Progenitor cell of endocrine pancreas (in vitro differentiated cells): ENCODE measurements at regions not wholly inside any gene's neighbourhood (a gene's known extent, or its start where the extent isn't known, plus 50 kb on each side); places are given as distances from the start of the nearest gene placed in this dataset.
"Not testable (repeated sequence)": the region's sequence is repeated elsewhere in the genome, so short reads cannot be mapped to it uniquely, and the experiment has no call there.

Source experiments
- DNase-seq: peaks from one replicate; pipeline ENCODE4 v3.0.0; 2021; ENCODE audit warnings: low spot score; ENCODE audit not compliant: unreplicated experiment
- H3K27ac Mint-ChIP-seq: 2 replicates; pipeline ENCODE4 v1.8.0; 2021; ENCODE audit warnings: mild to moderate bottlenecking, moderate library complexity, mixed read lengths
- H3K27me3 Mint-ChIP-seq: 2 replicates; pipeline ENCODE4 v1.8.0; 2021; ENCODE audit warnings: mixed read lengths
- H3K36me3 Mint-ChIP-seq: 2 replicates; pipeline ENCODE4 v1.8.0; 2022; ENCODE audit warnings: mixed read lengths; ENCODE audit not compliant: insufficient read depth
- H3K4me1 Mint-ChIP-seq: 2 replicates; pipeline ENCODE4 v1.8.0; 2021; ENCODE audit warnings: low read depth, mixed read lengths
- H3K4me3 Mint-ChIP-seq: 2 replicates; pipeline ENCODE4 v1.8.0; 2021; ENCODE audit warnings: low read depth, mild to moderate bottlenecking, moderate library complexity, mixed read lengths
- H3K9me3 Mint-ChIP-seq: 2 replicates; pipeline ENCODE4 v1.8.0; 2021; ENCODE audit warnings: low read depth, mixed read lengths
- CTCF ChIP-seq: fragments of 200-600 bp; sonication (generic); IDR thresholded peaks from one replicate; pipeline ENCODE4 v1.5.0; 2021; ENCODE audit warnings: antibody characterized with exemption, mild to moderate bottlenecking; ENCODE audit not compliant: unreplicated experiment

DNA sequence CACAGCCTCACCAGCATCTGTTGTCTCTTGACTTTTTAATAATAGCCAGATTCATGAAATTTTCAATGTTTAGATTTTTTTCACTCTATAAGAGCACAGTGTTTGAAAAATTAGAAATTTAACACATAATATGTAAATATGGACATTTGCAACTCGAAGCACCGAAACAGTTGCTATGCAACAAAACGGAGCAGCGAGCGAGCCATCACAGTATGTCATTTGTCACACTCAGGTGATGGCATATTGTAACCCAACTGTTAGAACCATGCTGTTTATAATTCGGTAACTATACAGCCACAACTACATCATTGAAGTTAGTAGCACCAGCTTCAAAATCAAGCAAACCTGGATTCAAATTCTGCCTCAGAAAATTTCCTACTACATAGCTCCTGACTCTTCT is 410.8 kb downstream of the NPIPA8 start:
- no peaks in the 10 kb centered on the region for H3K36me3 Mint-ChIP-seq
- no peak overlapping the region for H3K4me3 Mint-ChIP-seq
- H3K27me3 Mint-ChIP-seq = no peaks in the 10 kb centered on the region
- DNase-seq = no peak
- no peak for TF ChIP-seq CTCF
- H3K4me1 Mint-ChIP-seq = no peaks in the 10 kb centered on the region
- H3K9me3 Mint-ChIP-seq = peaks cover 14% of the 10 kb centered on the region
- H3K27ac Mint-ChIP-seq = no peak overlapping the region

DNA sequence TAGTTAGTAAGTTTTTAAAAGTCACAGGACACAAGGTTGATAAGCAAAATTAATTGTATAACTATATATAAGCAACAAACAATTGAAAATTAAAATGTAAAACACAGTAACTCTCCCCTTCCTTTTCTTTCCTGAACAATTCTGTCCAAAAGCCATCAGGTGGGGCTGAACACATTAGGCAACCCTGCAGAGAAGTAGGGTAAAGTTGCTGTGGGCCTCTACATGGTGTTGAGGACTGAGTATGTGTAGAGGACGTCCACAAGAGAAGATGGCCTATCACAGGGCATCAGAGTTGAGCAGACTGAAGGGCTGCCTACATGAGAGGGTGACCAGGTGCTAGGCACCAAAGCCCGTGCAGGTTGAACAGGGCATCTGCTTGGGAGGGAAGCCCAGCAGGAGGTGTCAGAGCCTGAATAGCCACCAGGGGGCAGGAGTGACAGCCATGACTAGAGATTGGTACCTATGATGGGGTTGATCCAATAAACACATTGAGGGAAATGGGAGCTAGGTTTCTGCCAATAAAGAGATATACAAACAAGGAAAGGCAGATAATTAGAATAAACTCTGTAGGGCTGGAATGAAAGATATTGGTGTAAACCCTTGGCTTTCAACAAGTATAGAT is 415.1 kb downstream of the NPIPA8 start:
- Mint-ChIP-seq H3K9me3 (peaks cover 28% of the 10 kb centered on the region), H3K4me3 (no peak overlapping the region), H3K4me1 (no peaks in the 10 kb centered on the region), H3K27me3 (no peaks in the 10 kb centered on the region), H3K27ac (no peak overlapping the region), H3K36me3 (no peaks in the 10 kb centered on the region)
- TF ChIP-seq CTCF = peak; percentile 41
- DNase-seq = no peak

- H3K4me3 Mint-ChIP-seq = no peak overlapping the region
- H3K9me3 Mint-ChIP-seq = peaks cover 23% of the 10 kb centered on the region
- H3K4me1 Mint-ChIP-seq = no peaks in the 10 kb centered on the region
- no peaks in the 10 kb centered on the region for H3K36me3 Mint-ChIP-seq
- H3K27me3 Mint-ChIP-seq = peaks cover 5% of the 10 kb centered on the region
- H3K27ac Mint-ChIP-seq = no peak overlapping the region
- no peak for DNase-seq
- TF ChIP-seq CTCF = no peak
These were observed 419.1 kb downstream of the NPIPA8 start for GRCh38 chr16:17917316-17918019.

GRCh38 chr16:17915791-17916190 is 420.7 kb downstream of the NPIPA8 start:
- H3K4me3 Mint-ChIP-seq = no peak overlapping the region
- no peak for TF ChIP-seq CTCF
- no peaks in the 10 kb centered on the region for H3K4me1 Mint-ChIP-seq
- H3K9me3 Mint-ChIP-seq = peaks cover 22% of the 10 kb centered on the region
- H3K36me3 Mint-ChIP-seq = no peaks in the 10 kb centered on the region
- no peak overlapping the region for H3K27ac Mint-ChIP-seq
- H3K27me3 Mint-ChIP-seq = peaks cover 5% of the 10 kb centered on the region
- DNase-seq = no peak

- Mint-ChIP-seq H3K9me3 (peaks cover 15% of the 10 kb centered on the region), H3K27me3 (peaks cover 5% of the 10 kb centered on the region), H3K4me3 (no peak overlapping the region), H3K27ac (no peak overlapping the region), H3K36me3 (no peaks in the 10 kb centered on the region), H3K4me1 (no peaks in the 10 kb centered on the region)
- DNase-seq = no peak
- TF ChIP-seq CTCF = no peak
These were observed 422.4 kb downstream of the NPIPA8 start for GRCh38 chr16:17914168-17914567.

DNA sequence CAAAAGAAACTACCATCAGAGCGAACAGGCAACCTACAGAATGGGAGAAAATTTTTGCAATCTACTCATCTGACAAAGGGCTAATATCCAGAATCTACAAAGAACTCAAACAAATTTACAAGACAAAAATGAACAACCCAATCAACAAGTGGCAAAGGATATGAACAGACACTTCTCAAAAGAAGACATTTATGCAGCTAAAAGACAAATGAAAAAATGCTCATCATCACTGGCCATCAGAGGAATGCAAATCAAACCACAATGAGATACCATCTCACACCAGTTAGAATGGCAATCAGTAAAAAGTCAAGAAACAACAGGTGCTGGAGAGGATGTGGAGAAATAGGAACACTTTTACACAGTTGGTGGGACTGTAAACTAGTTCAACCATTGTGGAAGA is 425.0 kb downstream of the NPIPA8 start:
- not testable (repeated sequence) for H3K36me3 Mint-ChIP-seq, H3K27me3 Mint-ChIP-seq, H3K4me1 Mint-ChIP-seq, DNase-seq, H3K27ac Mint-ChIP-seq, H3K4me3 Mint-ChIP-seq
- peaks cover 16% of the 10 kb centered on the region for H3K9me3 Mint-ChIP-seq

DNA sequence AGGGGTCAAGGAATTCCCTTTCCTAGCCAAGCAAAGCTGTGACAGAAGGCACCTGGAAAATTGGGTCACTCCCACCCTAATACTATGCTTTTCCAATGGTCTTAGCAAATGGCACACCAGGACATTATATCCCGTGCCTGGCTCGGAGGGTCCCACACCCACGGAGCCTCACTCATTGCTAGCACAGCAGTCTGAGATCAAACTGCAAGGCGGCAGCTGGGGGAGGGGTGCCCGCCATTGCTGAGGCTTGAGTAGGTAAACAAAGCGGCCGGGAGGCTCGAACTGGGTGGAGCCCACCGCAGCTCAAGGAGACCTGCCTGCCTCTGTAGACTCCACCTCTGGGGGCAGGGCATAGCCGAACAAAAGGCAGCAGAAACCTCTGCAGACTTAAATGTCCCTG is 429.9 kb downstream of the NPIPA8 start:
- H3K4me3 Mint-ChIP-seq, H3K4me1 Mint-ChIP-seq, H3K27me3 Mint-ChIP-seq, H3K36me3 Mint-ChIP-seq, H3K27ac Mint-ChIP-seq, DNase-seq: not testable (repeated sequence)
- peaks cover 18% of the 10 kb centered on the region for H3K9me3 Mint-ChIP-seq
